SIG-M5 treated with dmso at 0.1 percent for 504 hours (cell line): ENCODE measurements at regions not wholly inside any gene's neighbourhood (a gene's known extent, or its start where the extent isn't known, plus 50 kb on each side); places are given as distances from the start of the nearest gene placed in this dataset.
"Not testable (repeated sequence)": the region's sequence is repeated elsewhere in the genome, so short reads cannot be mapped to it uniquely, and the experiment has no call there.

Source experiments
- DNase-seq: peaks from one replicate; lab custom pipeline; 2025; ENCODE audit not compliant: unreplicated experiment; lab: John Stamatoyannopoulos, UW

GRCh38 chr2:87634971-87635650 is 112.8 kb upstream of the PLGLB2 start:
- DNase-seq, result not testable (repeated sequence)

DNA sequence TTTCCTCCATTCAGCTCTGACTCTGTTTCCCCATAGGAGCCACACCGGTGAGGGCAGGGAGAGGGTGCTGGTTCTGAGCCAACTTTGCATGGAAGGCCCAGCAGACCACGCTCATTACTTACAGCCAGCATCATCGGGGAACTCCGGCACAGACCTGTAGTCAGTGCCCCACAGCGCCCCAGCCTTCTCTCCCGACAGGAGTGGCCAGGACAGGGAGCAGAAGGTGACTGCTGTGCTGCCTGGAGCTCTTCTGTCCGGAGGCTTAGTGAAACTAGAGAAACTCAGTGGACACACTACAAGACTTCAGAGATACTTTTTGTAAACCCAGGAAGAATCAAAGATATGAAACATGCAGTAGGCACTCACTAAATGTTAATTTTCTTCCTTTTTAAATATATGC is 111.6 kb upstream of the PLGLB2 start:
- not testable (repeated sequence) for DNase-seq

DNA sequence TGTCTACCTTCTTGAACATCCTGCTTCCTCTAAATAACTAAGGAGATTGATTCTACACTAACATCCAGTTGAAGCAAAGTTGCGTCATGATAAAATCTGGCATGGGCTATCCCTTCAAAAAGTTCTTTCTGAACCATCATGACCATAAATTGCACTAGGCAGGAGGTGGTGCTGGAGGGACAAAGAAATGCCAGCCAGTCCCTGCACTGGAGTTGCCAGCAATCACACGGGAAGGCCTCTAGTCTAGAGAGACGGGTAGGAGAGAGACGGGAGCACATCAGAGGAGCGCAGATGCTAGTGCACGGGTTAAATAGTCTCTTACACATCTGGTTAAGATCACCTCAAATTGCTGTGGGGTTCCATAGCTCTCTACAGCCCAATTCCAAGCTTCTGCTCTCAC is 111.2 kb upstream of the PLGLB2 start:
- DNase-seq, result not testable (repeated sequence)

- not testable (repeated sequence) for DNase-seq
Measured at GRCh38 chr2:87637249-87637990, 110.5 kb upstream of the PLGLB2 start.

DNA sequence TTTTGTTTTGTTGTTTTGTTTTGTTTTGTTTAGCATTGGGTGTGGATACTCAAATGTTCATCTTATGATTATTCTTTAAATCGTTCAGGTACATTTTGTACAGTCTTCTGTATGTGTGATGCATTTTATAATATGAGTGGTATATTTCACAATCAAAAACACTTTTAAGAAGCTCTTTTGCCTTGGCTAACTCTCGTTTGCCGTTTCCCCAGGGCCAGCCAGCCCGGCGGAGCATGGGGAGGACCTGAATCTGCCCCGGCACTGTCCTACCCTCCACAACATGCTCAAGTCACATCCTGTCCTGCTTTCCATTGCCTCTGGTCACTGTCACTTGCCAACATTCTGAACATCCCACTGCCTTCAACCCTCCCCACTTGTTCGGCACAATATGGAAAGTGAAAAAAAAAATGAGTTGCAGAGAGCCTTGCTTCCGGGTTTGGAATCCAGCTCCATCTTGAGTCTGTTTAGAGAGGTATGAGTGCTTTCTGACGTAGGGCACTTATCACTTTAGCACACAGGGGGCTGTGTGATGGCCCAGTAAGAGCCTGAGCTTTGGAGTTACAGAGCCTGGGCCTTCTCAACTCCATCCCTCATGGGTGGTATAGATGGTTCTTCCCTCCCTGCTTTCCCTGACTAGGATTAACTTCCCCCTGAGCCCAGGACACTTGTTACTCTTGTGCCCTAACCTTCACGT is 109.6 kb upstream of the PLGLB2 start:
- DNase-seq, result not testable (repeated sequence)

GRCh38 chr2:87638872-87639271 is 109.0 kb upstream of the PLGLB2 start:
- DNase-seq, result not testable (repeated sequence)

DNA sequence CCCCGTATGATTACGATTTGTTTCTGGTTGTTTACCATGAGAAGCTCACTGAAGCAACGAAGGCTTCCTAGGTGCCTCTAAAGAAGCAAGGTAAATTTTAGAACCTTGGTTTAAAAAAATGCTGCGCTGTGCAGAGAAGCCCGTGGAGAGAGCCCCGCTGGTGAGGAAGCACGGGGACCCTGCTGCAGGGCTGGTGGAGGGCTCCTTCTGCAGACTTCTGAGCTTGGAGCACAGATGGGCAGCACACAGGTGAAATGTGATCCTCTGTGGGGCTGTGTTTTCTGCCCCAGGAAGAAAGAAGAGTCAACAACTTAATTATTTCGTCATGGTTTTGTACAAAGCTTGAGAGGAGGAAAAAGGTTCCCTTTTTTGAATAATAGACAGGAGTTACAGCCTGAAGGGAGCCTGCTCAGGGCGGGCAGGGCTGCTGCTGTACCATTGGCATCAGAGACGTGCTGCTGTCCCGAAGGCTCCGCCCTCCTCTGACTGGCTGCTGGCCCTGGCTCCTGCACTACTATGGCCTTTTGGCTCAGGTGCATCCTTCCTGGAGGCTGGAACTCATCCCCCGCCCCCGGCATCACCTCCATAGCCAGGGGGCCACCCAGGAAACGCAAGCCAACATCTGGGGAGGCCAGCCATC is 108.0 kb upstream of the PLGLB2 start:
- DNase-seq, result not testable (repeated sequence)

- not testable (repeated sequence) for DNase-seq
Measured at GRCh38 chr2:87640961-87641563, 106.8 kb upstream of the PLGLB2 start.

GRCh38 chr2:87643165-87643564 is 104.7 kb upstream of the PLGLB2 start:
- DNase-seq, result not testable (repeated sequence)

GRCh38 chr2:87647737-87648498 is 100.0 kb upstream of the PLGLB2 start:
- DNase-seq, result not testable (repeated sequence)

- DNase-seq, result not testable (repeated sequence)
Measured at GRCh38 chr2:87648815-87649214, 99.1 kb upstream of the PLGLB2 start.

GRCh38 chr2:87649871-87650270 is 98.0 kb upstream of the PLGLB2 start:
- not testable (repeated sequence) for DNase-seq

- DNase-seq, result not testable (repeated sequence)
Measured at GRCh38 chr2:87650837-87651236, 97.0 kb upstream of the PLGLB2 start.

DNA sequence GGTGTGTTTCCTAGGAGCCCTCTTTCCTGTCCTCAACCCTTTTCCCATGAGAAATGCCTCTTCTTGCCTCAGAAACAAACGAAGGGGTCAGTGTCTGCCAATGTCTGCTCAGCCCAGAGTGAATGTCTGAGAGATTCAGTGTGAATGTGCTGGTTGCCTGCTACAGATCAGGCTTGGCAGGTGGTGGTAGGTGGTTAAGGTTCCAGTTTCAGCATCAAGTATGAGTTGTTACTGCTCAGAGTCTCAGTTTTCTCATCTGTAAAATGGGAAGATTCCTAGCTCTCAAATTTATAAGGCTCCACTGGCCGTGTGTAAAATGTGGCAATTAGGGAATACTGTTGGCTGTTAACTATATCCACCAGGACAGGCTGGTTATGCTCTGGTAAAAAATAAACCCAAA is 96.3 kb upstream of the PLGLB2 start:
- DNase-seq, result not testable (repeated sequence)

GRCh38 chr2:87653373-87653772 is 94.5 kb upstream of the PLGLB2 start:
- DNase-seq, result not testable (repeated sequence)

DNA sequence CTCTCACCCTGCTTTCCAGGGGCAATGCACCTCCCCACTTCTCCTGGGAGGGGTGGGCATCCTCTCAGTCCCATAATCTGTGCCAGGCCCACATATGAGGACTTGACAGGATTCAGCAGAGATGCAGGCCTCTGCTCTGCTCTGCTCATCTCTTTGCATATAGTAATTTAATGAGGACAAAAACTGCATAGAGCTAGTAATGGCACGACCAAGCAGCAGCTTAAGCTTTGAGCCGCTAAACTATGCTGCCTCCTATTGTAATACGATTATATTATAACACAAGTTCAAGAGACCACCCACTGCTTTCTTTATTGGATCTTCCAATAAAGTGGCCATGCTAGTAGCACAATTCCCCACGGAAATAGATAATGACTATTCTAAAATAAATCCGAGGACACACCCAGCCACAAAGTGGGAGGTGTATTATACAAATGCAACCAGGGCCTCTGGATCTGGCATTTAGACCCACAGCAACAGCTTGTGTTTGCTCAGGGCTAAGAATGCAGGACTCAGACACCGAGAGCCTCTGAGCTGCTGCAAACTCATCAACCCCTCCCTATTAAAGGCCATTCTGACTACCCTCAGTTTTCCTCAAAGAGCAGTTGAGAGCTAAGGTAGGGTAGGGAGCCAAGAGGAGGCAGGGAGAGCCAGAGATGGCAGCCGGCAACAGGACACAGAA is 93.6 kb upstream of the PLGLB2 start:
- DNase-seq, result not testable (repeated sequence)

DNA sequence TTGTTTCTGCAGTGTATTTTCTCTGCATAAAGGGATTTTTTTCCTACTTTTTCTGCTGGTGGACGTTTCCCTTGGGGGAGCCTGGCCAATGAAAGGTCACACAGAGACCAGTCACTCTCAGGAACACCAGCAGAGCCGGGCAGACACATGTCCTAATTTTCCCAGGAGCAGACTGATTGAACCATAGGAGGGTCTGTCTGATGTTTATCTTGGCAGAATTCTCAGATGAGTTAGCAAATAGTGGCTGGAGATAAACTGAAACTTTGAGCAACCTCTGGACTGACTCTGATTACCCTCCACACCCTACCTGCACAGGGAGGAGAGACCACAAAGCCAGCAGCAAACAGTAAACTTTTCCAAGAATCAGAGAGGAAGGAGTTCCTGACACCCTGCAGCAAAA is 90.0 kb upstream of the PLGLB2 start:
- DNase-seq, result not testable (repeated sequence)

DNA sequence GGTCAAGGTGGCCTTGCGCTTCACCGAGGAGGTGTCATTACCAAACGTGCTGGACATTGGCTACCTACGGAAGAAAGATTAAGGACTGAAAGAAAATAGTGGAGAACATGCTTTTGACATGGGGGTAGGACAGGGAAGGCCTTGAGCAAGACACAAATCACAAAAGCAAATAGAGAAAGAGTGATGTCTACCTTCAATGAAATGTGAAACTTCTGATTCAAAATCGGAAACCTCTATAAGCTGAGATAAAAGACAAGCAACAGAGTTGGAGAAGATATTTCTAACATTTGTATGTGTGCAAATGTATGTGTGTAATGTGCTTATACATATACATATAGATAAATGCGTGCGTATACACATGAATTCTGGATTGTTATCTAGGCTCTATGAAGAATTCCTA is 89.5 kb upstream of the PLGLB2 start:
- DNase-seq, result not testable (repeated sequence)

- DNase-seq, result not testable (repeated sequence)
Measured at GRCh38 chr2:87658976-87659375, 88.9 kb upstream of the PLGLB2 start.
